T-cell (primary cell): ENCODE measurements at regions not wholly inside any gene's neighbourhood (a gene's known extent, or its start where the extent isn't known, plus 50 kb on each side); places are given as distances from the start of the nearest gene placed in this dataset.

Experiments
- ATAC-seq, 4 experiments: fragments of 200-7000 bp in 3 of 4; fragments of 150-1000 bp in 1 of 4; cut with Tn5 transposase; replicated peaks in 1 of 4; 1 replicate in 3 of 4; 2 replicates in 1 of 4; pipeline ENCODE4 v1.10.0; 2021; ENCODE audit warnings: moderate library complexity in 3 of 4, mild to moderate bottlenecking in 2 of 4, moderate number of reproducible peaks in 1 of 4
- CTCF ChIA-PET, 2 donors: fragments of 300-600 bp; sonication (Branson Sonifier 250); formaldehyde crosslinking; loops; one replicate each; lab custom pipeline; 2022; ENCODE audit warnings: antibody characterized with exemption in 2 of 2; lab: Charles Lee
- POLR2A ChIA-PET, 2 donors: fragments of 300-600 bp; sonication (Branson Sonifier 250); formaldehyde crosslinking; loops; one replicate each; lab custom pipeline; 2022; ENCODE audit warnings: antibody characterized with exemption in 2 of 2; lab: Charles Lee
- DNase-seq, 35 experiments: peaks; one replicate each; pipeline versions ENCODE4 v3.0.0 to v3.0.0-alpha.2; 2013 to 2023
- H3K27ac ChIP-seq: one replicate; pipeline ENCODE4 v1.5.1; 2013; ENCODE audit warnings: low read length
- H3K27me3 ChIP-seq, 2 experiments: replicated peaks in 1 of 2; 1 replicate in 1 of 2; 2 replicates in 1 of 2; pipeline versions ENCODE4 v1.6.1 to v1.7.0; 2013; ENCODE audit warnings: low read length in 1 of 2, mixed read lengths in 1 of 2; ENCODE audit not compliant: control insufficient read depth in 2 of 2, insufficient read depth in 2 of 2; ENCODE audit errors: extremely low read depth in 1 of 2
- H3K36me3 ChIP-seq, 2 donors: 1 replicate in 1 of 2; 2 replicates in 1 of 2; pipeline versions ENCODE4 v1.6.1 to v1.7.0; 2013; ENCODE audit warnings: low read length in 1 of 2; ENCODE audit not compliant: control insufficient read depth in 2 of 2, insufficient read depth in 1 of 2; ENCODE audit errors: extremely low read depth in 1 of 2
- H3K4me1 ChIP-seq, 2 experiments: 1 replicate in 1 of 2; 2 replicates in 1 of 2; pipeline versions ENCODE4 v1.6.1 to v1.7.0; 2013; ENCODE audit warnings: low read length in 2 of 2, mixed read lengths in 1 of 2; ENCODE audit not compliant: insufficient read depth in 2 of 2, control insufficient read depth in 1 of 2; ENCODE audit errors: extremely low read depth in 1 of 2
- H3K4me3 ChIP-seq, 2 donors: 1 replicate in 1 of 2; 2 replicates in 1 of 2; pipeline versions ENCODE4 v1.5.1 to v1.7.0; 2013; ENCODE audit warnings: mild to moderate bottlenecking in 2 of 2, low read length in 1 of 2, moderate library complexity in 1 of 2; ENCODE audit not compliant: control insufficient read depth in 1 of 2; ENCODE audit errors: extremely low read depth in 1 of 2
- H3K9me3 ChIP-seq: 2 replicates; pipeline ENCODE4 v1.7.0; 2013
- H3K27ac Mint-ChIP-seq, 2 donors: one replicate each; pipeline ENCODE4 v1.8.0; 2020 to 2021; ENCODE audit warnings: mild to moderate bottlenecking in 2 of 2, mixed read lengths in 2 of 2
- H3K27me3 Mint-ChIP-seq, 2 donors: one replicate each; pipeline ENCODE4 v1.8.0; 2021 to 2022; ENCODE audit warnings: mixed read lengths in 2 of 2
- H3K36me3 Mint-ChIP-seq: one replicate; pipeline ENCODE4 v1.8.0; 2021; ENCODE audit warnings: mixed read lengths
- H3K4me1 Mint-ChIP-seq, 3 donors: one replicate each; pipeline ENCODE4 v1.8.0; 2020 to 2022; ENCODE audit warnings: mixed read lengths in 3 of 3, mild to moderate bottlenecking in 1 of 3
- H3K4me3 Mint-ChIP-seq, 3 donors: one replicate each; pipeline ENCODE4 v1.8.0; 2020 to 2022; ENCODE audit warnings: mild to moderate bottlenecking in 3 of 3, mixed read lengths in 3 of 3, moderate library complexity in 3 of 3
- H3K9me3 Mint-ChIP-seq, 3 donors: one replicate each; pipeline ENCODE4 v1.8.0; 2020 to 2022; ENCODE audit warnings: mixed read lengths in 3 of 3
- WGBS: methylation state at CpG from one replicate; pipeline ENCODE4 v1.1.5; 2013; ENCODE audit warnings: missing lambda C conversion rate; ENCODE audit not compliant: insufficient coverage; 5-methylcytosine and 5-hydroxymethylcytosine counted together

GRCh38 chr11:100574894-100575769 lies 112.0 kb upstream of the ARHGAP42 start:
- CTCF ChIA-PET = no interaction called here
- ATAC-seq = no peak
- POLR2A ChIA-PET = no interaction called here

GRCh38 chr11:100575860-100576717 lies 111.0 kb upstream of the ARHGAP42 start:
- CTCF ChIA-PET = no interaction called here
- no peak overlapping the region for H3K4me3 Mint-ChIP-seq
- no peaks in the 10 kb centered on the region for H3K4me1 Mint-ChIP-seq
- Histone ChIP-seq H3K9me3 (no peaks in the 10 kb centered on the region), H3K4me3 (no peak overlapping the region), H3K27ac (no peak overlapping the region), H3K27me3 (peaks cover 0 to 4% of the 10 kb centered on the region in 2 experiments), H3K4me1 (no peaks in the 10 kb centered on the region), H3K36me3 (no peaks in the 10 kb centered on the region)
- H3K9me3 Mint-ChIP-seq = peaks cover 0 to 6% (median 3%) of the 10 kb centered on the region in 3 donors
- DNase-seq = peak in 1 of 35 experiments; percentile 19
- ATAC-seq = no peak
- no peaks in the 10 kb centered on the region for H3K36me3 Mint-ChIP-seq
- WGBS = no CpG with 5 or more reads among the region's 4 CpGs
- H3K27ac Mint-ChIP-seq = no peak overlapping the region
- no peaks in the 10 kb centered on the region for H3K27me3 Mint-ChIP-seq
- POLR2A ChIA-PET = no interaction called here

More at GRCh38 chr11:100574894-100575769, 112.0 kb upstream of the ARHGAP42 start:
- H3K4me3 Mint-ChIP-seq = no peak overlapping the region
- H3K27me3 Mint-ChIP-seq = no peaks in the 10 kb centered on the region
- H3K27ac Mint-ChIP-seq = no peak overlapping the region
- H3K9me3 Mint-ChIP-seq = peaks cover 3 to 6% (median 5%) of the 10 kb centered on the region in 3 donors
- WGBS = no CpG with 5 or more reads among the region's 1 CpG
- Histone ChIP-seq H3K27ac (no peak overlapping the region), H3K4me1 (no peaks in the 10 kb centered on the region), H3K36me3 (no peaks in the 10 kb centered on the region), H3K27me3 (peaks cover 0 to 4% of the 10 kb centered on the region in 2 experiments), H3K9me3 (no peaks in the 10 kb centered on the region), H3K4me3 (no peak overlapping the region)
- DNase-seq = no peak
- no peaks in the 10 kb centered on the region for H3K36me3 Mint-ChIP-seq
- H3K4me1 Mint-ChIP-seq = no peaks in the 10 kb centered on the region

- POLR2A ChIA-PET = no interaction called here
- Histone ChIP-seq H3K9me3 (no peaks in the 10 kb centered on the region), H3K36me3 (no peaks in the 10 kb centered on the region), H3K4me3 (no peak overlapping the region), H3K4me1 (no peaks in the 10 kb centered on the region), H3K27me3 (peaks cover 0 to 4% of the 10 kb centered on the region in 2 experiments), H3K27ac (no peak overlapping the region)
- Mint-ChIP-seq H3K27ac (no peak overlapping the region), H3K27me3 (no peaks in the 10 kb centered on the region), H3K4me1 (no peaks in the 10 kb centered on the region), H3K9me3 (peaks cover 0 to 3% (median 3%) of the 10 kb centered on the region in 3 donors), H3K4me3 (no peak overlapping the region), H3K36me3 (no peaks in the 10 kb centered on the region)
- ATAC-seq (no peak), DNase-seq (no peak)
- CTCF ChIA-PET = no interaction called here
- no CpG with 5 or more reads among the region's 3 CpGs for WGBS
Observed at GRCh38 chr11:100576718-100577021, 110.4 kb upstream of the ARHGAP42 start.

- no peak for ATAC-seq
- 66% methylated on average over 4 of the region's 5 CpGs for WGBS
- POLR2A ChIA-PET = no interaction called here
- Mint-ChIP-seq H3K4me1 (no peaks in the 10 kb centered on the region), H3K9me3 (peaks cover 0 to 3% (median 3%) of the 10 kb centered on the region in 3 donors), H3K27ac (no peak overlapping the region), H3K27me3 (no peaks in the 10 kb centered on the region), H3K4me3 (no peak overlapping the region), H3K36me3 (no peaks in the 10 kb centered on the region)
- no peak overlapping the region for H3K27ac ChIP-seq
- CTCF ChIA-PET = no interaction called here
- peaks cover 0 to 4% of the 10 kb centered on the region in 2 experiments for H3K27me3 ChIP-seq
- no peak overlapping the region for H3K4me3 ChIP-seq
- no peak for DNase-seq
- H3K36me3 ChIP-seq = no peaks in the 10 kb centered on the region
- H3K4me1 ChIP-seq = no peaks in the 10 kb centered on the region
- no peaks in the 10 kb centered on the region for H3K9me3 ChIP-seq
Observed at GRCh38 chr11:100578831-100579311, 108.2 kb upstream of the ARHGAP42 start.

- Histone ChIP-seq H3K27me3 (peaks cover 0 to 4% of the 10 kb centered on the region in 2 experiments), H3K27ac (no peak overlapping the region), H3K4me3 (no peak overlapping the region), H3K9me3 (no peaks in the 10 kb centered on the region), H3K36me3 (no peaks in the 10 kb centered on the region), H3K4me1 (no peaks in the 10 kb centered on the region)
- no peaks in the 10 kb centered on the region for H3K36me3 Mint-ChIP-seq
- WGBS = 76% methylated on average over 2 of the region's 4 CpGs
- ATAC-seq (no peak), DNase-seq (no peak)
- H3K4me3 Mint-ChIP-seq = no peak overlapping the region
- POLR2A ChIA-PET = no interaction called here
- H3K9me3 Mint-ChIP-seq = peaks cover 0 to 6% (median 3%) of the 10 kb centered on the region in 3 donors
- no peaks in the 10 kb centered on the region for H3K4me1 Mint-ChIP-seq
- H3K27ac Mint-ChIP-seq = no peak overlapping the region
- H3K27me3 Mint-ChIP-seq = no peaks in the 10 kb centered on the region
- CTCF ChIA-PET = no interaction called here
Observed at GRCh38 chr11:100581318-100581717, 105.8 kb upstream of the ARHGAP42 start.

- no peaks in the 10 kb centered on the region for H3K27me3 Mint-ChIP-seq
- no peaks in the 10 kb centered on the region for H3K27me3 ChIP-seq
- H3K9me3 ChIP-seq = no peaks in the 10 kb centered on the region
- ATAC-seq = no peak
- DNase-seq = no peak
- no peak overlapping the region for H3K27ac ChIP-seq
- CTCF ChIA-PET = no interaction called here
- no peak overlapping the region for H3K27ac Mint-ChIP-seq
- H3K9me3 Mint-ChIP-seq = peaks cover 0 to 6% (median 0%) of the 10 kb centered on the region in 3 donors
- H3K4me1 ChIP-seq = no peaks in the 10 kb centered on the region
- H3K4me3 Mint-ChIP-seq = no peak overlapping the region
- 52% methylated on average over 2 of the region's 3 CpGs for WGBS
- H3K4me3 ChIP-seq = no peak overlapping the region
- POLR2A ChIA-PET = no interaction called here
- H3K4me1 Mint-ChIP-seq = no peaks in the 10 kb centered on the region
- no peaks in the 10 kb centered on the region for H3K36me3 Mint-ChIP-seq
- H3K36me3 ChIP-seq = no peaks in the 10 kb centered on the region
Observed at GRCh38 chr11:100584201-100584985, 102.7 kb upstream of the ARHGAP42 start.
